Activated naive CD4-positive, alpha-beta T cell treated with anti-CD3 and anti-CD28 coated beads, Interleukin-2, amount 50 U/mL, for 72 hours (primary cell): ENCODE measurements at regions not wholly inside any gene's neighbourhood (a gene's known extent, or its start where the extent isn't known, plus 50 kb on each side); places are given as distances from the start of the nearest gene placed in this dataset.

ENCODE experiments used
- ATAC-seq, 2 donors: fragments of 150-1000 bp; cut with Tn5 transposase; 2 replicates each; pipeline ENCODE4 v1.10.0; 2021; ENCODE audit warnings: mild to moderate bottlenecking in 2 of 2, moderate library complexity in 2 of 2
- DNase-seq, 2 donors: peaks; one replicate each; pipeline ENCODE4 v3.0.0; 2021 to 2022; ENCODE audit warnings: low spot score in 2 of 2
- H3K27ac Mint-ChIP-seq, 2 donors: one replicate each; pipeline ENCODE4 v1.8.0; 2022; ENCODE audit warnings: mild to moderate bottlenecking in 2 of 2, mixed read lengths in 2 of 2
- H3K36me3 Mint-ChIP-seq, 2 donors: one replicate each; pipeline ENCODE4 v1.8.0; 2022; ENCODE audit warnings: mixed read lengths in 2 of 2
- H3K9me3 Mint-ChIP-seq, 2 donors: one replicate each; pipeline ENCODE4 v1.8.0; 2022; ENCODE audit warnings: mixed read lengths in 2 of 2

DNA sequence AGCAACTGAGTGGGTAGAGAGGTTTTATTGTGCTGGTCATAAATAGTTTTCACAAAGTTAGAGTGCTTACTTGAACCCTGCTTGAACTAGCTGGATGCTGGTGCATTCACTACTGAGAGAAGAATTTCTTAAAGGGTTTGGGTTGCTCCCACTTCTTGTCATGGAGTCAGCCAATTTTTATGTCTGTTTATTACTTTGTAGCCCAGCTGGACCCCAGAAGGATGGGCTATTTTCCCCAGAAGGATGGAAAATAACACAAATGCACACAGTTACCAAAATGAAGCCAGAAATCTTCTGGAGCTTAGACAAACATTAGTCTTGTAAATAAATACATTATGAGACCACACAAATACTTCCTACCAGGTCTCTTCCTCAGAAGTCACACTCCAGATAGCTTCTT is 480.8 kb upstream of the TNC start:
- Mint-ChIP-seq H3K27ac (no peak overlapping the region), H3K9me3 (no peaks in the 10 kb centered on the region), H3K36me3 (no peaks in the 10 kb centered on the region)
- ATAC-seq (no peak), DNase-seq (no peak)

DNA sequence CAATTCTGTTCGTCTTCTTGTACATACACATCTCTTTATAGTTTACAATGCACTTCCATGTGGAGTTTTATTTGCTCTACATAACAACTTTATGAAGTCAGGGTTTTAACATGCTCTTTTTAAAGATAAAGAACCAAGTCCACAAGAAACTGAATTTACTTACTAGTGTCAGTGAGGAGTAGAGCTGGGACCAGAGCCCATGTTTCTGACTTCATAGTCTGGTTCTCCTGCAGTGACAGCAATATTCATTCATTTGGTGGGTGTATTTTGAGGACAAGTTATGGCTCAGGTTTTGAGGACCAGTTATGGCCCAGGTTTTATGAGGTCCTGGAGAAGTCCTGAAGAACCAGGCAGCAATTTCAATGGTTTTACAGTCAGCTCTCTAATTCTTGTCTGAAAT is 481.9 kb upstream of the TNC start:
- DNase-seq (no peak), ATAC-seq (no peak)
- H3K27ac Mint-ChIP-seq, result no peak overlapping the region
- no peaks in the 10 kb centered on the region for H3K36me3 Mint-ChIP-seq
- H3K9me3 Mint-ChIP-seq, result no peaks in the 10 kb centered on the region

DNA sequence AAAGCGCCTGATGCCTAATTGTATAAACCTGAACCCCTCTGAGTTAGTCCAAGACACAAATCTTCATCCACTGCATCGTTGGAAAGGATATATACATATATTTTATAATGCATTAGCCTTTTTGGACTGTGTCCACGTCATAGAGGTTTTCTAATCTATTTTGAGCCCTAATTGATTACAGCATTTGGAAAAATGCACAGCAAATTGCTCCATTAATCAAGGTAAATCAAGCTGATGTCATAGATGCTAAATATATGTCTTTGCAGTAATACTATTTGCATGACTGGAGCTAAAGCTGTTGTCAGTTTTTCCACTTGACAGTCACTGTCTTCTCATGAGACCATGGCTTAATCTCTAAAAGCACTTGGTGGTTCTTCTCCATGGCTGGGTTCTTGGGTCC is 483.5 kb upstream of the TNC start:
- no peak for DNase-seq
- no peak for ATAC-seq
- Mint-ChIP-seq H3K36me3 (no peaks in the 10 kb centered on the region), H3K27ac (no peak overlapping the region), H3K9me3 (no peaks in the 10 kb centered on the region)

- Mint-ChIP-seq H3K36me3 (no peaks in the 10 kb centered on the region), H3K27ac (no peak overlapping the region), H3K9me3 (no peaks in the 10 kb centered on the region)
- DNase-seq (no peak), ATAC-seq (no peak)
These were observed 487.0 kb upstream of the TNC start for GRCh38 chr9:115604831-115605483.

DNA sequence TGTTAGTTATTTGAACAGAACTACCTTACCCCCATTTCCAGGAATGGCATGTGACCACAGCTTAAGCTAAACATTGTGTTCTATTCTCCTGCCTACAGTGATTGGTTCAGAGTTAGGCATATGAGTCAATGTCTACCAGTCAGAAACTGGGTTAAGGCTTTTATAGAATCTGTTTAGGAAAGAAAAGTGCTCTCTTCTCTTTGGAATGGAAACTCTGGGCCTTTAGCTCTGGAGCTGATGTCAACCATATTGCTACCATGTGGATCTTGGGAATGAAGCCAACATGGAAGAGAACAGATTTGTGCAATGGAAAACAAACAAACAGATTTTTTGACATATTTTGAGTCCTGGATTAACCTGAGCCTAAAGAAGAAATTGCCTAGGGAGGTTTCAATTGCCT is 488.9 kb upstream of the TNC start:
- Mint-ChIP-seq H3K27ac (no peak overlapping the region), H3K9me3 (no peaks in the 10 kb centered on the region), H3K36me3 (no peaks in the 10 kb centered on the region)
- DNase-seq, result no peak
- no peak for ATAC-seq

DNA sequence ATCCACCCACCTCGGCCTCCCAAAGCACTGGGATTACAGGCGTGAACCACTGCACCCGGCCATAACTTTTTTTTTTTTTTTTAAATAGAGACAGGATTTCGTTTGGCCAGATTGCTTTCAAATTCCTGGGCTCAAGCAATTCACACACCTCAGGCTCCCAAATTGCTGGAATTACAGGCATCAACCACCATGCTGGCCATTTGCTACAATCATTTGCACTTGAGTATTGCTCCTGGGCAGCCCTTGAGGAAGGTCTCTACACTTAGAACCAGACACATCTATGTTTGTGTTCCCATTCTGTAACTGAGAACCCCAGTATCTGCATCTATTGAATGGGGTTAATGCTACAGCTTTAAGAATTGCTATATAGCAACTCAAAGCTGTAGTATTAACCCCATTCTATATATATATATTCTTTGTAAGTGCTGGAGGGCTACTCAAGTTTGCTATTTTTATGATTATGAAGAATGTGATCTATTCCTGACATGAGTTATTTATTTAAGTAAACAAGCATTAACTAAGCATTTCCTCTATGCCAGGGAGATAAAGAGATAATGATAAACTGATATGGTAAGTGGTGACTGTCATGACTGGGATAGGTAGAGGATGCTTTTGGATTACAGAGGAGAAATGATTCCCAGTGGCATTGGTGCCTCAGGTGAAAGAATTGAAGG is 496.5 kb upstream of the TNC start:
- no peaks in the 10 kb centered on the region for H3K36me3 Mint-ChIP-seq
- H3K27ac Mint-ChIP-seq, result no peak overlapping the region
- no peak for ATAC-seq
- DNase-seq, result no peak
- peaks cover 0 to 8% of the 10 kb centered on the region in 2 donors for H3K9me3 Mint-ChIP-seq

DNA sequence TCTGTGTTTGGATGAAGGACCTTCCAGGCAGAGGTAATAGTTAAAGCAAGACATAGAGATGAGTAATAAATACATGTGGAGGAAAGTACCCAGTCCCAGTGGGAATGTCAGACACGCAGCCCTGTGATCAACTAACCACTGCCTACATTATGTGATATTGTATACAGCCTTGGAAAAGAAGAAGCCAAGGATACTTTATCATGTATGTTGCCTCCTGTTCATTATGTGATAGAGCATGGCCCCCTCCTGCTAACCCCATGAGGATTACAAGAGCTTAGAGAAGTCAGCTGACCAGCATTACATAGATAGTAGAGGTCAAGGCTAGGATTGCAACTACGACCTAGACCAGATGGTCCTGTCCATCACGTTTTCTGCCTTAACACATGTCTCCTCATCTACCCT is 497.0 kb upstream of the TNC start:
- DNase-seq (no peak), ATAC-seq (no peak)
- H3K36me3 Mint-ChIP-seq, result no peaks in the 10 kb centered on the region
- no peak overlapping the region for H3K27ac Mint-ChIP-seq
- peaks cover under 1 to 9% of the 10 kb centered on the region in 2 donors for H3K9me3 Mint-ChIP-seq

- Mint-ChIP-seq H3K27ac (no peak overlapping the region), H3K36me3 (no peaks in the 10 kb centered on the region), H3K9me3 (peaks cover 6 to 14% of the 10 kb centered on the region in 2 donors)
- ATAC-seq, result peak in 1 of 2 donors; percentile 64
- DNase-seq, result no peak
These were observed 498.1 kb upstream of the TNC start for GRCh38 chr9:115615821-115616665.

GRCh38 chr9:115616666-115617239 is 498.8 kb upstream of the TNC start:
- DNase-seq (no peak), ATAC-seq (no peak)
- Mint-ChIP-seq H3K36me3 (no peaks in the 10 kb centered on the region), H3K27ac (no peak overlapping the region), H3K9me3 (peaks cover 6 to 19% of the 10 kb centered on the region in 2 donors)

GRCh38 chr9:115625251-115625650 is 507.3 kb upstream of the TNC start:
- H3K36me3 Mint-ChIP-seq, result no peaks in the 10 kb centered on the region
- DNase-seq (no peak), ATAC-seq (no peak)
- no peak overlapping the region for H3K27ac Mint-ChIP-seq
- H3K9me3 Mint-ChIP-seq, result peaks cover 3 to 8% of the 10 kb centered on the region in 2 donors

DNA sequence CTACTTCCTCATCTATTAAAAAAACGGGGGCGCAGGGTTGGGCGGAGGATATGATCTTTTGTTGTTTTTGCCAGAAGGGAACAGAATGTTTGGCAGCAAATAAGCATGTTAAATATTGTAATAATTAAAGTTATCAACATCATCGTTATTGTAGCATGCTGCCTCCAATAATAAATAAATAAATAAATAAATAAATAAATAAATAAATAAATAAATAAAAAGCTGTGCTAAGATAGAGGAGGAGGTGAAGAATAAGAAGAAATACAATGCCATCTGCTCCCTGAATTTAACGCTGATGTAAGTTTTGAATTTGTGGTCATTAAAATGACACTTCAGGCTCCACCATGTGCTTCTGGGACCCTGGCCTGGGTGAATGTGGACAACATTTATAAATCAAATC is 508.0 kb upstream of the TNC start:
- Mint-ChIP-seq H3K9me3 (peaks cover 0 to 6% of the 10 kb centered on the region in 2 donors), H3K36me3 (no peaks in the 10 kb centered on the region), H3K27ac (no peak overlapping the region)
- no peak for ATAC-seq
- no peak for DNase-seq

GRCh38 chr9:115627511-115627910 is 509.6 kb upstream of the TNC start:
- no peak for DNase-seq
- H3K27ac Mint-ChIP-seq, result no peak overlapping the region
- no peaks in the 10 kb centered on the region for H3K36me3 Mint-ChIP-seq
- H3K9me3 Mint-ChIP-seq, result no peaks in the 10 kb centered on the region
- no peak for ATAC-seq

GRCh38 chr9:115628426-115628825 is 510.5 kb upstream of the TNC start:
- no peak overlapping the region for H3K27ac Mint-ChIP-seq
- DNase-seq (no peak), ATAC-seq (no peak)
- H3K36me3 Mint-ChIP-seq, result no peaks in the 10 kb centered on the region
- no peaks in the 10 kb centered on the region for H3K9me3 Mint-ChIP-seq

DNA sequence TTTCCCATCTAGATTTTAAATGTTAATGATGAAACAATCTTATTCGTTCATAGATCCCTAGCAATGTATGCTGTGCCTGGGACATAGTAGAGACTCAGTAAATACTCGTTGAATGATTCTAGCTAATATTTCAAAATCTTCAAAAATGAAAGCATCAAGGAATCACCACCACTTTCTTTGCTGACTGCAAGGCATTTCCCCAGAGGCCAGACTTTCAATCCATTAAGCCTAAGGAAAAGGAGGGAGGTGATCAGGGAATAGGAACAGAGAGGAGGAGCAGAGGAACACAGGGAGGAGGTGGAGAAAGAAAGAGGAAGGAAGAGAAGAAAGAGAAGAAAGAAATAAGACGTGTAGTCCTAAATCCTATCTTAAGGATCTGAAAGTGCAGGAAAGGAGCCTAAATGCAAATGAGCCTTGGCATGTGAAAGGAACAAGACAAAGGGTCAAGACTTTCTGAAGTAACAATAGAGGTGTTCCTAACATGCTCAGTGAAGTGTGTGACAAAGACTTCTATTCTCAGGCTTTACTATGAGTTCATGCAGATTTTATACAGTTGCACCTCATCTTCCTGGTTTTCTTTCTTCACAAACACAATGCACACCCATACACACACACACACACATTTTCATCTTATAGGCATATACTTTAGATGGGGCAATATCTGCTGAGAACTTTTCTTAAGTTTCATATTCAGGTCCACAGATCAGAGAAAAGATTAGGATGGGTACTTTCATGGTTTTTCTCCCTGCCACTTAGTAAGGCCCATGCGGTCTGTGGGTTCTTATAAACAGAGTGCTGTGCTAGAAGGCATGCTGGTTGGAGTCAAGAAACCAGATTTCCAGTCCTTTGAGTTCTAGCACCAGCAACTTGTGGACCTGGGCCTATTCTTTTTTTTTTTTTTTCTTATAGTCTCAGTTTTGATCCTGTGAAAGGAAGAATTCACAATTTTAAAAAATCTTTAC is 512.2 kb upstream of the TNC start:
- DNase-seq (no peak), ATAC-seq (no peak)
- Mint-ChIP-seq H3K9me3 (peaks cover 5% of the 10 kb centered on the region in 2 donors), H3K27ac (no peak overlapping the region), H3K36me3 (no peaks in the 10 kb centered on the region)

GRCh38 chr9:115632391-115632790 is 514.4 kb upstream of the TNC start:
- Mint-ChIP-seq H3K36me3 (no peaks in the 10 kb centered on the region), H3K27ac (no peak overlapping the region), H3K9me3 (peaks cover 6 to 11% of the 10 kb centered on the region in 2 donors)
- DNase-seq, result no peak
- ATAC-seq, result no peak

- ATAC-seq, result no peak
- DNase-seq, result no peak
- H3K9me3 Mint-ChIP-seq, result peaks cover 6 to 11% of the 10 kb centered on the region in 2 donors
- H3K36me3 Mint-ChIP-seq, result no peaks in the 10 kb centered on the region
- no peak overlapping the region for H3K27ac Mint-ChIP-seq
These were observed 515.1 kb upstream of the TNC start for GRCh38 chr9:115633104-115633503.
